Renal cortex interstitium (tissue), 11 donors: ENCODE measurements at regions not wholly inside any gene's neighbourhood (a gene's known extent, or its start where the extent isn't known, plus 50 kb on each side); places are given as distances from the start of the nearest gene placed in this dataset.

Experiments
- DNase-seq, 11 donors: peaks; one replicate each; pipeline ENCODE4 v3.0.0-alpha.2; 2013; ENCODE audit warnings: low read depth in 9 of 11, low spot score in 4 of 11; ENCODE audit errors: extremely low read depth in 1 of 11

- no peak for DNase-seq
These were observed 50.2 kb upstream of the BCL11A start for GRCh38 chr2:60603533-60604190.

- DNase-seq: no peak
These were observed 51.1 kb upstream of the BCL11A start for GRCh38 chr2:60604486-60605064.

GRCh38 chr2:60605866-60606265, 52.4 kb upstream of the BCL11A start:
- no peak for DNase-seq

GRCh38 chr2:60608679-60609078, 55.2 kb upstream of the BCL11A start:
- DNase-seq: no peak

GRCh38 chr2:60612033-60612432, 58.6 kb upstream of the BCL11A start:
- no peak for DNase-seq

GRCh38 chr2:60614319-60614718, 60.9 kb upstream of the BCL11A start:
- no peak for DNase-seq

GRCh38 chr2:60621688-60622429, 68.4 kb upstream of the BCL11A start:
- no peak for DNase-seq

- no peak for DNase-seq
These were observed 69.6 kb upstream of the BCL11A start for GRCh38 chr2:60623040-60623439.

- no peak for DNase-seq
These were observed 74.0 kb upstream of the BCL11A start for GRCh38 chr2:60627412-60627811.

GRCh38 chr2:60628026-60628425, 74.6 kb upstream of the BCL11A start:
- no peak for DNase-seq

- DNase-seq: peak in 1 of 11 donors; percentile 18
These were observed 75.3 kb upstream of the BCL11A start for GRCh38 chr2:60628615-60629304.

- DNase-seq: no peak
These were observed 75.8 kb upstream of the BCL11A start for GRCh38 chr2:60629305-60629662.

GRCh38 chr2:60629801-60630385, 76.4 kb upstream of the BCL11A start:
- no peak for DNase-seq

- no peak for DNase-seq
These were observed 80.2 kb upstream of the BCL11A start for GRCh38 chr2:60633615-60634014.

GRCh38 chr2:60634438-60634837, 81.0 kb upstream of the BCL11A start:
- no peak for DNase-seq

GRCh38 chr2:60641811-60642788, 88.6 kb upstream of the BCL11A start:
- DNase-seq: peak in 9 of 11 donors; percentile 13 to 36 (median 23)

- no peak for DNase-seq
These were observed 90.3 kb upstream of the BCL11A start for GRCh38 chr2:60643747-60644146.

- no peak for DNase-seq
These were observed 91.5 kb upstream of the BCL11A start for GRCh38 chr2:60644951-60645350.
